Naive thymus-derived CD4-positive, alpha-beta T cell (primary cell): ENCODE measurements at regions not wholly inside any gene's neighbourhood (a gene's known extent, or its start where the extent isn't known, plus 50 kb on each side); places are given as distances from the start of the nearest gene placed in this dataset.

Experiments
- ATAC-seq: fragments of 150-1000 bp; cut with Tn5 transposase; 2 replicates; pipeline ENCODE4 v1.10.0; 2021; ENCODE audit warnings: mild to moderate bottlenecking, moderate library complexity
- CTCF ChIA-PET: fragments of 350-600 bp; sonication (Branson Sonifier 250); formaldehyde crosslinking; loops from one replicate; lab custom pipeline; 2021; ENCODE audit warnings: antibody characterized with exemption; lab: Charles Lee
- POLR2A ChIA-PET: fragments of 350-600 bp; sonication (Branson Sonifier 250); formaldehyde crosslinking; loops from one replicate; lab custom pipeline; 2021; ENCODE audit warnings: antibody characterized with exemption, inconsistent platforms; lab: Charles Lee
- DNase-seq, 9 donors: peaks; one replicate each; pipeline versions ENCODE4 v3.0.0 to v3.0.0-alpha.2; 2020 to 2022; ENCODE audit warnings: mixed read lengths in 1 of 9
- H3K27ac ChIP-seq: one replicate; pipeline ENCODE4 v1.7.0; 2013; ENCODE audit warnings: mild to moderate bottlenecking, low read depth, low read length, moderate library complexity
- H3K27me3 ChIP-seq, 2 donors: one replicate each; pipeline ENCODE4 v1.7.0; 2013; ENCODE audit warnings: low read length in 2 of 2, mild to moderate bottlenecking in 2 of 2, moderate library complexity in 2 of 2; ENCODE audit not compliant: control insufficient read depth in 2 of 2, insufficient read depth in 2 of 2
- H3K36me3 ChIP-seq, 3 experiments: 1 replicate in 2 of 3; 2 replicates in 1 of 3; pipeline ENCODE4 v1.7.0; 2013; ENCODE audit warnings: low read length in 3 of 3, mild to moderate bottlenecking in 3 of 3, moderate library complexity in 1 of 3; ENCODE audit not compliant: insufficient read depth in 3 of 3, control insufficient read depth in 2 of 3
- H3K4me1 ChIP-seq, 2 donors: one replicate each; pipeline ENCODE4 v1.7.0; 2013; ENCODE audit warnings: low read length in 2 of 2, mild to moderate bottlenecking in 2 of 2, moderate library complexity in 1 of 2; ENCODE audit not compliant: control insufficient read depth in 2 of 2, insufficient read depth in 2 of 2
- H3K4me3 ChIP-seq: 2 replicates; pipeline ENCODE4 v1.7.0; 2013; ENCODE audit warnings: mild to moderate bottlenecking, low read length
- H3K9me3 ChIP-seq, 3 experiments: 1 replicate in 2 of 3; 2 replicates in 1 of 3; pipeline ENCODE4 v1.7.0; 2013; ENCODE audit warnings: low read length in 3 of 3; ENCODE audit not compliant: control insufficient read depth in 2 of 3
- H3K27ac Mint-ChIP-seq, 9 donors: one replicate each; pipeline ENCODE4 v1.8.0; 2020 to 2022; ENCODE audit warnings: mixed read lengths in 9 of 9, mild to moderate bottlenecking in 8 of 9, moderate library complexity in 5 of 9, inconsistent platforms in 2 of 9
- H3K27me3 Mint-ChIP-seq, 5 donors: one replicate each; pipeline ENCODE4 v1.8.0; 2021 to 2022; ENCODE audit warnings: mixed read lengths in 5 of 5, mild to moderate bottlenecking in 1 of 5
- H3K36me3 Mint-ChIP-seq, 5 donors: one replicate each; pipeline ENCODE4 v1.8.0; 2020 to 2022; ENCODE audit warnings: mixed read lengths in 5 of 5, mild to moderate bottlenecking in 3 of 5, inconsistent platforms in 1 of 5
- H3K4me1 Mint-ChIP-seq, 7 donors: one replicate each; pipeline ENCODE4 v1.8.0; 2020 to 2022; ENCODE audit warnings: mixed read lengths in 7 of 7, mild to moderate bottlenecking in 3 of 7, inconsistent platforms in 1 of 7
- H3K4me3 Mint-ChIP-seq, 10 donors: one replicate each; pipeline ENCODE4 v1.8.0; 2020 to 2022; ENCODE audit warnings: mild to moderate bottlenecking in 10 of 10, mixed read lengths in 10 of 10, moderate library complexity in 6 of 10, inconsistent platforms in 2 of 10
- H3K9me3 Mint-ChIP-seq, 11 donors: one replicate each; pipeline ENCODE4 v1.8.0; 2020 to 2022; ENCODE audit warnings: mixed read lengths in 11 of 11, mild to moderate bottlenecking in 4 of 11, inconsistent platforms in 1 of 11, moderate library complexity in 1 of 11
- intact Hi-C, 2 donors: fragments of 100-400 bp; cut with micrococcal nuclease; formaldehyde crosslinking; loops; one replicate each; pipeline ENCODE4 v1.15.1; 2023

GRCh38 chr3:13190378-13190765 is 117.1 kb upstream of the IQSEC1 start:
- peaks cover 0 to 14% (median 9%) of the 10 kb centered on the region in 5 donors for H3K36me3 Mint-ChIP-seq
- H3K27me3 Mint-ChIP-seq = peaks cover 3 to 12% (median 5%) of the 10 kb centered on the region in 5 donors
- no peak overlapping the region for H3K4me3 ChIP-seq
- peak overlapping the region in 1 of 9 donors; percentile 36 for H3K27ac Mint-ChIP-seq
- no peak for ATAC-seq
- H3K9me3 Mint-ChIP-seq = peaks cover 0 to 16% (median 8%) of the 10 kb centered on the region in 11 donors
- no peak for DNase-seq
- no peak overlapping the region for H3K27ac ChIP-seq
- CTCF ChIA-PET = no interaction called here
- POLR2A ChIA-PET = no interaction called here
- H3K4me1 ChIP-seq = no peaks in the 10 kb centered on the region
- H3K4me1 Mint-ChIP-seq = peaks cover 0 to 24% (median 7%) of the 10 kb centered on the region in 7 donors
- intact Hi-C loops = no loop called here
- no peaks in the 10 kb centered on the region for H3K27me3 ChIP-seq
- peaks cover 0 to 9% (median 0%) of the 10 kb centered on the region in 3 experiments for H3K9me3 ChIP-seq
- H3K4me3 Mint-ChIP-seq = no peak overlapping the region
- H3K36me3 ChIP-seq = peaks cover 0 to 3% (median 0%) of the 10 kb centered on the region in 3 experiments

- no peaks in the 10 kb centered on the region for H3K27me3 ChIP-seq
- Mint-ChIP-seq H3K4me3 (peak overlapping the region in 2 of 10 donors; percentile 15 to 72), H3K36me3 (peaks cover 0 to 14% (median 9%) of the 10 kb centered on the region in 5 donors), H3K9me3 (peaks cover 0 to 16% (median 8%) of the 10 kb centered on the region in 11 donors), H3K27ac (peak overlapping the region in 2 of 9 donors; percentile 18 to 90), H3K27me3 (peaks cover 3 to 10% (median 5%) of the 10 kb centered on the region in 5 donors), H3K4me1 (peaks cover 0 to 20% (median 7%) of the 10 kb centered on the region in 7 donors)
- peaks cover 0 to 9% (median 0%) of the 10 kb centered on the region in 3 experiments for H3K9me3 ChIP-seq
- H3K4me3 ChIP-seq = no peak overlapping the region
- H3K4me1 ChIP-seq = no peaks in the 10 kb centered on the region
- no peak overlapping the region for H3K27ac ChIP-seq
- peaks cover 0 to 3% (median 0%) of the 10 kb centered on the region in 3 experiments for H3K36me3 ChIP-seq
- intact Hi-C loops = no loop called here
- CTCF ChIA-PET = no interaction called here
- DNase-seq (no peak), ATAC-seq (peak; percentile 80)
- POLR2A ChIA-PET = no interaction called here
Observed at GRCh38 chr3:13189639-13190377, 116.6 kb upstream of the IQSEC1 start.

- Histone ChIP-seq H3K4me1 (no peaks in the 10 kb centered on the region), H3K4me3 (no peak overlapping the region), H3K9me3 (peaks cover 0 to 9% (median 0%) of the 10 kb centered on the region in 3 experiments), H3K27ac (no peak overlapping the region), H3K36me3 (peaks cover 0 to 3% (median 0%) of the 10 kb centered on the region in 3 experiments), H3K27me3 (no peaks in the 10 kb centered on the region)
- peaks cover 0 to 15% (median 7%) of the 10 kb centered on the region in 7 donors for H3K4me1 Mint-ChIP-seq
- peaks cover 3 to 13% (median 8%) of the 10 kb centered on the region in 5 donors for H3K27me3 Mint-ChIP-seq
- H3K36me3 Mint-ChIP-seq = peaks cover 0 to 14% (median 9%) of the 10 kb centered on the region in 5 donors
- POLR2A ChIA-PET = no interaction called here
- peaks cover 0 to 22% (median 10%) of the 10 kb centered on the region in 11 donors for H3K9me3 Mint-ChIP-seq
- no peak overlapping the region for H3K4me3 Mint-ChIP-seq
- peak overlapping the region in 1 of 9 donors; percentile 90 for H3K27ac Mint-ChIP-seq
- CTCF ChIA-PET = no interaction called here
- DNase-seq (no peak), ATAC-seq (no peak)
- intact Hi-C loops = no loop called here
Observed at GRCh38 chr3:13188975-13189374, 115.7 kb upstream of the IQSEC1 start.

DNA sequence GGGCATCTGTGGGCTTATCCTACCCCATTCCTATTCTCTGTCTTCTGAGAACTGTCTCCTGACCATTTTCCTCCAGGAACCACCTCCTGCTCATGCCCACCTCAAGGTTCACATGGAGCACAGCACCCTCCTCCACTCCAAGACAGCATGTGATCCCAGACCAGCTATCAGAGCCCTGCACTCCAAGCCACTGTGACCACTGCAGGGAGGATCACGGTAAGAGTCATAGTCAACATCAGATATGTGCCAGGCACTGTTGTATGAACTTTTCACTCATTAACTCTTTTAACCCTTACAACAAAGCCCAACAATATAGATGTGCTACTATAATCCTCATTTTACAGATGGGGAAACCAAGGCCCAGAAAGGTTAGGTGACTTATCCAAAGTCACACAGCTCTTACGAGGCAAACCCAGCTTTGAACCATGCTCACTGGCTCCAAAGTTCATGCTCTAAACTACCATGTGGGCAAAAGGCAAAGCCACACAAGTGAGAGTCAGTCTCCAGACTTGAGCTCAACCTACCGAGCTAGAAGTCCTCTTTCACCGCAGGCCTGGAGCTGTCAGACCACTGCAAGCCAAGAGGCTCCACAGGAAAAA is 115.1 kb upstream of the IQSEC1 start:
- Histone ChIP-seq H3K4me1 (no peaks in the 10 kb centered on the region), H3K27ac (no peak overlapping the region), H3K27me3 (no peaks in the 10 kb centered on the region), H3K4me3 (no peak overlapping the region), H3K36me3 (peaks cover 0 to 3% (median 0%) of the 10 kb centered on the region in 3 experiments), H3K9me3 (peaks cover 0 to 9% (median 0%) of the 10 kb centered on the region in 3 experiments)
- intact Hi-C loops = no loop called here
- ChIA-PET POLR2A (no interaction called here), CTCF (no interaction called here)
- DNase-seq (no peak), ATAC-seq (no peak)
- H3K27me3 Mint-ChIP-seq = peaks cover 0 to 12% (median 8%) of the 10 kb centered on the region in 5 donors
- no peak overlapping the region for H3K4me3 Mint-ChIP-seq
- H3K27ac Mint-ChIP-seq = no peak overlapping the region
- peaks cover 0 to 14% (median 9%) of the 10 kb centered on the region in 5 donors for H3K36me3 Mint-ChIP-seq
- peaks cover 0 to 15% (median 7%) of the 10 kb centered on the region in 7 donors for H3K4me1 Mint-ChIP-seq
- H3K9me3 Mint-ChIP-seq = peaks cover 0 to 23% (median 12%) of the 10 kb centered on the region in 11 donors

GRCh38 chr3:13187593-13187992 is 114.4 kb upstream of the IQSEC1 start:
- Histone ChIP-seq H3K4me3 (no peak overlapping the region), H3K9me3 (peaks cover 0 to 9% (median 0%) of the 10 kb centered on the region in 3 experiments), H3K4me1 (no peaks in the 10 kb centered on the region), H3K36me3 (peaks cover 0 to 3% (median 0%) of the 10 kb centered on the region in 3 experiments), H3K27me3 (no peaks in the 10 kb centered on the region), H3K27ac (no peak overlapping the region)
- Mint-ChIP-seq H3K27me3 (peaks cover 0 to 12% (median 8%) of the 10 kb centered on the region in 5 donors), H3K4me1 (peaks cover 0 to 15% (median 7%) of the 10 kb centered on the region in 7 donors), H3K4me3 (no peak overlapping the region), H3K9me3 (peaks cover 0 to 23% (median 12%) of the 10 kb centered on the region in 11 donors), H3K36me3 (peaks cover 0 to 14% (median 9%) of the 10 kb centered on the region in 5 donors), H3K27ac (no peak overlapping the region)
- DNase-seq (no peak), ATAC-seq (no peak)
- POLR2A ChIA-PET = no interaction called here
- intact Hi-C loops = no loop called here
- CTCF ChIA-PET = no interaction called here

DNA sequence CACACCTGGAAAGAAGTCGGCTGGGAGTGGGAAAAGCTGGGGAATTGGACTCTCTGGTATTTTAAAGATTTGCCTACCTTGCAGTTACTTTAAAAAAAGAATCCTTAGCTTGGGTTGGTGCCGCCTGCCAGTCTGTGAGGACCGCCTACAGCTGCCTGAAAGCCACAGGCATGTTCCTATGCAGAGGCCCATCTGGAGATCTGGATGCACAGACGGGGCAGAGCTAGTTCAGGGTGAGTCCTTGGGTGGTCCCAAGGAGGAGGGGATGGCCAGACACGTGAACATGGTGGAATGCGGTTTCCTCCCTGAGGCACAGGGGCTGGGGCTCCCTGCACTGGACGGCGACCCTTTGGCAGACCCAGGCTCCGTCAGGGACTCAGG is 113.2 kb upstream of the IQSEC1 start:
- Histone ChIP-seq H3K36me3 (peaks cover 0 to 3% (median 0%) of the 10 kb centered on the region in 3 experiments), H3K4me1 (no peaks in the 10 kb centered on the region), H3K27me3 (no peaks in the 10 kb centered on the region), H3K9me3 (peaks cover 0 to 9% (median 0%) of the 10 kb centered on the region in 3 experiments), H3K27ac (no peak overlapping the region), H3K4me3 (no peak overlapping the region)
- POLR2A ChIA-PET = no interaction called here
- H3K27me3 Mint-ChIP-seq = peaks cover 0 to 13% (median 12%) of the 10 kb centered on the region in 5 donors
- no peak overlapping the region for H3K27ac Mint-ChIP-seq
- DNase-seq (no peak), ATAC-seq (no peak)
- peaks cover 0 to 29% (median 15%) of the 10 kb centered on the region in 11 donors for H3K9me3 Mint-ChIP-seq
- H3K36me3 Mint-ChIP-seq = peaks cover 0 to 14% (median 9%) of the 10 kb centered on the region in 5 donors
- CTCF ChIA-PET = no interaction called here
- H3K4me1 Mint-ChIP-seq = peaks cover 0 to 15% (median 7%) of the 10 kb centered on the region in 7 donors
- no peak overlapping the region for H3K4me3 Mint-ChIP-seq
- intact Hi-C loops = no loop called here
